GM21515 (cell line): ENCODE measurements at regions not wholly inside any gene's neighbourhood (a gene's known extent, or its start where the extent isn't known, plus 50 kb on each side); places are given as distances from the start of the nearest gene placed in this dataset.
"Not testable (repeated sequence)": the region's sequence is repeated elsewhere in the genome, so short reads cannot be mapped to it uniquely, and the experiment has no call there.

ENCODE experiments used
- ATAC-seq: cut with Tn5 transposase; IDR thresholded peaks from one replicate; pipeline ENCODE4 v1.9.1; 2021; ENCODE audit not compliant: unreplicated experiment

DNA sequence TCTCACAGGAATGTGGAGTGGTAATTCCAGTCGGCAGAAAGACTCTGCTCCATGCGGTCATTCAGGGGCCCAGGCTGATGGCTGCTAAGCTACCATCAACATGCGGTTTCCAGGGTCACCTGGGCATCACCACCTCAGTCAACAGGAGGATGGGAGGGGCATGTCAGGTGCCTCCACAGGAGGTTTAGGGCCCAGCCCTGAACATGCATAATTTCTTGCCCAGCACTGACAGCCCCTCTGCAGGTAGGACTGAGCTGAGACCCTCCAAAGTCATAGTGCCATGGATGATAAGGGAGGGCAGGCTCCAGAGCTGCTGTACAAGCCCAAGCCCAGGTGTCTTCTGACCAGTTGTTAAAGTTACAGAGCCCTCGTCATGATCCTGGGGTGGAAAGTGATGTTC is 244.0 kb upstream of the SFSWAP start:
- ATAC-seq: no peak

DNA sequence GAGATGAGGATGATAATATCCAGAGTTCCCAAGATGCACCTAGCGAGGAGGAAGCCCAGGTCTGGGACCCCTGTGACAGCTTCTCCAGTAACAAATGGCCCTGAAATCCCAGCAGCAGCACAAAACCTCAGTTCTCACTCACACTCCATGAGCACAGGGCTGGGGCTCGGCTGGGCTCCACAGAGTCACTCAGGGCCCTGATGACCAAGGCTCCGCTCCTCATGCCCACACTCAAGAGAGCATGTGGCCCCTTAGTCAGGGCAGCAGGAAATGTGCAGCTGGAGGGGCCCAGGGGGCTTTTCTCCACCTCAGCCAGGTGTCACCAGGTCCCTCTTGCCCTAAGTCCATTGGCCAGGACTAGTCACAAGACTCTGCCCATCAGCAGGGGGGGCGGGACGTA is 242.7 kb upstream of the SFSWAP start:
- no peak for ATAC-seq

DNA sequence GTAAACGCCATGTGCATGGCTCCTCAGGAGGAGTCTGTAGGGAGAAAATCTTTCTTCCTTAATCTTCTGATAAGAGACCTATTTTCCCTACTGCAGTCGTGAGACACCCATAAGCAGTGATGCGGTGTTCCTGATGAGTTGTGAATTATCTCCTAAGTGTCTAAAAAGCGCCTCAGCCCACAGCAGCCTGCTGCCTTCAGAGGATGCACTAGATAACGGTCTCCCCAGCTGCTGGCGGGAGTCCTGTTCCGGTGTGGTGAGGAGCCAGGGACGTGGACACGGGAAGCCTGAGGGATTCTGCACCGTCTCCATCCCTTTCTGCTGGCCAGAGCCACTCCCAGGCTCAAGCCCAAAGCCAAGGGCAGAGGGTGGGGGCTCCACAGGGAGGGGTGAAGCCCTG is 240.9 kb upstream of the SFSWAP start:
- ATAC-seq: not testable (repeated sequence)

DNA sequence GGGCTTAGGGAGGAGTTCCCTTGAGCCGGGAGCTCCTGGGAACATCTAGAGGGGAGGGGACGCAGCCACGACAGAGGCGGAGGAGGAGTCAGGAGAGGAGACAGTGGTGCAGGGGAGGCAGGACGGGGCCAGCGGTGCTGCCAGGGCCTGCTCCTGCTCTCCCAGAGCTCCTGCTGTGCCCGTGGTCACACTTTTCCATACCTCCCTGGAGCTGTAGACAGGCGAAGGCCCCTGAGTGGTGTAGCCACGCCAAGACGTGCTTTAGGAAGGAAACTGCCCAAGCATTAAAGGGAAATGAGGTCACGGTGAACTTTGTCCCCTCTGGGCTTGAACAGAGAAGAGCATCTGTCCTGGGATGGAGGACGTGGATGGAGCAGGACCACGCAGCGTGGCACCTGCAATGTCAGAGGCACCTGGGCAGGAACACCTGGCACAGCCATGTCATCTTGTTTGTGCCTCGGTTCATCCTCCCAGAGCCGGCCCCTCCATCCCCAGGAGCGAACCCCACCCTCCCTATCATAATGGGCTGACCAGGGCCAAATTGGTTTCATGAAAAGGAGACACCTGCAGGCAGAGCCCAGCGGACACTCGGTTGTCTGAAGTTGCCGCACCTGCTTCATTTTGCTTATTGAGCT is 239.5 kb upstream of the SFSWAP start:
- ATAC-seq: no peak

DNA sequence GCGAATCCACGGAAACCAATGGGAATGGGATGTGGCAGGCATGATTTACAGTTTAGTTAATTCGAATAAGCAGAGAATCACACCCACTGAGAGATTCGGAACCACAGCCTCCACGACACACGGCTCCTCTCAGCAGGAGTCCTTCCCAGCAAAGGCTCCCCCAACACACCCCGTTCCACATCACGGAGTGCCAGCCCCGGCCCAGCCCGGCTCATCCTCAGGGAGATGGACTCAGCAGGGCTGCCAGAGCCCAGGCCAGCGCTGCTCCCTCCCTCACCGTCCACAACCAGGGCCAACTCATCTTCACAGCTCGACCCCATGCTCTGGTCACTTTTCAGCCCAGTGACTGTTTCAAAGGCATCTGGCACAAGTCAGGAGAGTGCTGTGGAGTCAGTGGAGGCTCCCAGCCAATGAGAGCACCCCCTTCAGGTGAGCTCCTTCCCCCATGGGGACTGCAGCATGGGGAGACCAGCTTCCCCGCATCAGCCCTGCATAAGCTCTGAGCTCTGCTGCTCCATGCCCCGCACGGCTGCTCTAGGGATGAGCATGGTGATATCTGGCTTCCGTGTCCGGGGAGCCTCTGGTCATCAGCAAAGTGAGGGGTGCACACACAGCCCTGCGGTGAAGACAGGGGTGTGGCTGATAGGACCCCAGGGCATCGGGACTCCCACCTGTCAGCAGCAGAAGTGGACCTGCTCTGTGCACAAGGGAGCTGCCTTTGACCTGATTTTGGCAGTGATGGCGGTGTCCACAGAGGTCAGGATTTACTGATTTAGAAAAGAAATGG is 238.8 kb upstream of the SFSWAP start:
- ATAC-seq: no peak

DNA sequence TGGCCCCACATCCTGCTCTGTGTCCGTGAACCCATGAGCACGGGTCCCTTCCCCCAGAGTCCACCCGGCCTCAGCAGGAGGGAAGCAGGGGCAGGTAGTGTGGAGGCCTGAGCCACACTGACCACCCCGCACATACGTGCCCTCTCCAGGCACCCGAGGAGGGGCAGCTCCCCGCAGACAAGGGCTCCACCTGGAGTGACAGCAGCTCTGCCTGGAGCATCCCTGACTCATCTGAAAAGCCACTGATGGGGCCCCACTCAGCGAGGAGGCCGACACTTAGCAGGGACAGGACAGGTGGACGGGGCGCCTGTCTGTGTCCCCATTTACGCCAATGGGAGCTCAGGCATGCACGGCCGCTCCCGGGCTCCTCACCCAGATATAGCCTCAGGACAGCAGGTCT is 237.6 kb upstream of the SFSWAP start:
- ATAC-seq: no peak

DNA sequence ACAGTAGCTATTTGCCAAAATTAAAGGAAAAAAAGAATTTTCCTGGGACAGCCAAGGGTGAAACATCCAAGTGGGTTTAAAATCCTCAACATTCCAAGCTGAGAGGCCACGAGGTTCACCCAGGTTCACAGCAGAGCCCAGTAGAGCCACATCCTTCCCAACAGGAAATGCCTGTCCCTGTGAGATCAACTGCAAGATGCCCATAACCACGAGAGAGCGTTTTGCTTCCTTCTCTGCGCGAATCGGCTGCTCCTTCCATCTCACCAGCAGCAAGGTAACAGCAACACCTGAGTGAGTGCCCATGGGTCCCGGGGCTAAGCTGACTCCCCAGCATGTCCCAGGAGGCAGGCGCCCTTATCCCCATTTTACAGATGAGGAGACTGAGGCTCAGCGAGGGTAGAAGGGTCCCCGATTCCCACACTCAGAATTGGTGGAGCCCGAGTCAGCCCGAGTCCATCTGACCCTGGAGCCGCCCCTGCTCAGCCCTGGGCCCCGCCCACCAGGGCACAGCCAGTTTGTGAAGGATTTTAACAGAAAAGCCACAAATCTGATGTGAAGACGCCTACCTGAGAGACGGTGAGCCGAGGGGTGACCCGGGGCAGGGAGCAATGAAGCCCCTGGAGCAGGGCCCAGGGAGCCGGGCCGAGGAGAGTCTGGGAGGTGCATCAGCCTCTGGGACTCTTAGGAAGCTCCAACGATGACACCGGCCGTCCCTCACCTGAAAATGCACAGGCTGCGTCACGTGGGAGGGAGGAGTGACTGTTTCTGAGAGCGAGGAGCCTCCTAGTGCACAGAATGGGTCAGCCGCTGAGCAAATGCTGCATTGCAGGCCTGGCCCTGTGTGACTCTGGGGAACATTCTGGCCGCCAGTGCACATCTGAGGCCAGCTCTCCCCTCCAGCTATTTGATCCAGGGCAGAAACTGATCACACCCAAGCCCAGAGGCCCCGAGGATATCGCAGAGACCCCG is 236.9 kb upstream of the SFSWAP start:
- ATAC-seq: no peak

DNA sequence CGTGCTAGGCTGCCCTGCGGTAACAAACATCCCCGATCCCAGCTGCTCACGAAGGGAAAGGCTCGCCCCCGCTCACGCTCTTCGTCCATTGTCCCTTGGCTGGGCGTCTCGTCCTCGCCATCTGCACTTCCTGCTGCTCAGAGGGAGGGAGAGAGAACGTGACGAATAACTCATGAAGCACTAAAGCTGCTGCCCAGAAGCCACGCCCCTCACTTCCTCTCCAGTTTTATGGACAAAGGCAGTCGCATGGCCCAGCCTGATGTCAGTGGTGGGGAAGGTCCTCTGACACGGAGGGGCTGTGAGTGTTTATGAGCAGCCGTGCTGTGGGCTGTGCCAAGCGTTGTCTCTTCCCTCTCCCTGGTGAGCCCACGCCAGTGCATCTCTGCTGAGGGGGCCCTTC is 235.9 kb upstream of the SFSWAP start:
- not testable (repeated sequence) for ATAC-seq

DNA sequence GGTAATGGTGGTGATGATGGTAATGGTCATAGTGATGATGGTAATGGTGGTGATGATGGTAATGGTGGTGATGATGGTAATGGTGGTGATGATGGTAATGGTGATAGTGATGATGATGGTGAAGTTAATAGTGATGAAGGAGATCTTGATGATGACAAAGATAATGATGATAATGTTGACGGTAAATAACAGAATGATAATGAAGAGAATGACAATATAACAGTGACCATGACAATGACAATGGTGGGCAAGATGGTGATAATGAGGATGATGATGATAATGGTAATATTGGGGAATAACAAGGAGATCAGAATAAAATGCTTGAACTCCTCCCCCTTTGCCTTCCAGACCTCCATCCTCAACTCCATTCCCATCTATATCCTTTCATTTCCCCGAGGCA is 233.3 kb upstream of the SFSWAP start:
- ATAC-seq: no peak

DNA sequence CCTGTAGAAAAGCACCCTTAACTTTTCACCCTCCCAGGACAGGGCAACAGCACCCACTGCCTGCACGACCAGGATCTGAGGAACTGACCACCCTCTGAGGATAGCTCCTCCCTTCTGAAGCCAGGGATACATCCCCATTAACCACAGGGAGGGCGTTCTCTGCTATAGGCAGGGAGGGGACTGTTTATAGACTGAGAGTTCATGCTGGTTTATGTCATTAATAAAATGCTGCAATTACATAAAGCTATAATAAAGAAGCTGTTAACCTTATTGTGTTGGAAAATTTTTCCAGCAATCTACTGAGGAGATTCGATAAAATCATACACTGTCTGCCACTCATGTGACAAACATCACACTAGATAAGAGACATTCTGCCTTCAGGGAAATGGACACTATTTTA is 232.4 kb upstream of the SFSWAP start:
- no peak for ATAC-seq

DNA sequence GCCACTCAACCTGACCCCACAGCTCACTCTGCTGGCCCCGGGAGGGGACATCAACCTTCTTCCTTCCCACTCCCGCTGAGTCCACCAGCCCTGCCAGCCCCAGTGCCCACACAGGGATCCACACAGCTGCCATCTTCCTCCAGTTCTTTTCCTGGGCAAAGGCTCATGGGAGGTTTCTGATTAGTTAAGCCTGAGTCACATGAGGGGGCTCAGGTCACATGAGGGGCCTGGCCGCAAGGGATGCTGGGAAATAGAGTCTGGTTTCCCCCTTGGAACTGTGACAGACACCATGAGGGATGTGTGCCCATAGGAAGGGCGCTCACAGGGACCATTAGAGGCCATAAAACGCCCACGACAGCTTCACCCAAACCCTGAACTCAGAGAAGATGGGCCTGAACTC is 228.7 kb upstream of the SFSWAP start:
- no peak for ATAC-seq

DNA sequence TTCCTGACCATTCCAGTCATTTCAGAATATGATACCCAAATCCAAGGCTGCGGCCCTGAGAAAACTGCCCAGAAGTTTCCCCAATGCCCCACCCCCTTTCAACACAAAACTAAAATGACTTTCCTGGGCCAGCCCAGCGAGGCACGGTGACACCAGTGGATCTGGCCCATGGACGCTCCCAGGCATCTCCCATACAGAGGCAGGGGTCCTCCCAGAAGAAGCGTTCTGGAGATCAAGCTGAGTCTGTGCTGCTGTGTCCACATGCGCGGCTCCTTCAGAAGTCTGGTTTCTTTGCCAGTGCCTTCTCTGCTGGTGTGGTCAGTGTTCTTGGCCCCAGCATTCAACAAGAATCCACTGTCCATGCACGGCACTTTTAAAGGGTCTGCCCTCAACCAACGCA is 228.2 kb upstream of the SFSWAP start:
- no peak for ATAC-seq

DNA sequence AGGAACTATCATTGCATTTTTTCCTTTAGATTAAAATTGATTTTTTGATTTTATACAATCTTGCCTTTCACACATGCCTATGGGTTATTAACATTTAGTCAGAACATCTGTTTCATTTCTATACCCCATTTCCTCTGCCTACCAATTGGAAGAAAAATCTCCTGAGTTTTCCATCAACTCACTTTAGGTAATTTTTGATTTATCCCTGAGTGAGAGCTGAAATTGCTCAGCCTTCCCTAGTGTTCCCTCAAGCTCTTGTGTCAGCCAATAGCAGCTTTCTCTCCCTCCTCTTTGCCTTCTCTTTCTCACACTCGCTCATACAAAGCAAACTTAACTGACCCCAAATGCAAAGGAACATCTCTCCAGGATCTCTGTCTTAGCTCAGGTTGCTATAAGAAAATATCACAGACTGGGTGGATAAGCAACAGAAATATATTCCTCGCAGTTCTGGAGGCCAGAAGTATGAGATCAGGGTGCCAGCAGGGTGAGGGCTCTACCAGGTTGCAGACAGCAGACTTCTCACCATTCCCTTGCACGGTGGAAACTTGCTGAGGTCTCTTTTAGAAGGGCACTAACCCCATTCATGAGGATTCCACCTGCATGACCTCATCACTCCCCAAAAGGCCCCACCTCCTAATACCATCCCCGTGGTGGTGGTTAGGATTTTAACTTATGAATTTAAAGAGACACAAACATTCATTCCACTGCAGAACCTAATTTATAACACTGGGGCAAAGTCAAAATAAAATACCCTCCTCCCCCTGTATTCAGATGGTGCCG is 224.2 kb upstream of the SFSWAP start:
- ATAC-seq: no peak

DNA sequence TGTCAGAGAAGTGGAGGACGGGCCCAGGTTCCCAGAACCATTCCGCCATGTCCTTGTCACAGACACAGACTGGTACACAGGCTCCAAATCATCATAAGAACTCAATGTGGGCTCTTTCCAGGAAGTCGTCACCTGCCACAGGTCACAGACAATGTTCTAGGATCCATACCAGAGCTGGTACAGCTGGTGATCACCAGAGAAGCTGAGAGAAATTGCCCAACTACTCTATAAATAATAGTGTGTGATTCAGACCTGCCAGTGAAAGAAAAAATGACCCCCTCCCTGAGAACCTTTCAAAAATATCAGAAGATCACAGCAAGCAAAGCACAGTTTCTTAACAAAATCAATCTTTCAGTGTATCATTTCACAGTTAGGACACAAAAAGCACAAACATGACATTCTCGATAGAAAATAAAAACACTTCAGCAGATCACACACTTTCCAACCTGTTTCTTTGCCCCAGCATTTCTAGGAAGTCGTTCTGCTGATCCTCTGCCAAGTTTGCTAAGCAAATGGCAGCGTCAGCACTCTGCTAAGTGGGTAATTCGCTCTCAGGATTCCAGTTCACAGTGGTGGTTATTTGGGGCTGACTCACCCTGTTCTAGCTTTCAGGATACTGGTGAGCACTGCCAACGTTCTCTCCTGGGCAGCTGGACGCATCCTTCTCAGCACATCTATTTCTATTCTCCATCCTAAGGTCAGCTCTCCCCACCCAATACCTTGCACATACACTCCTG is 223.3 kb upstream of the SFSWAP start:
- ATAC-seq: no peak

DNA sequence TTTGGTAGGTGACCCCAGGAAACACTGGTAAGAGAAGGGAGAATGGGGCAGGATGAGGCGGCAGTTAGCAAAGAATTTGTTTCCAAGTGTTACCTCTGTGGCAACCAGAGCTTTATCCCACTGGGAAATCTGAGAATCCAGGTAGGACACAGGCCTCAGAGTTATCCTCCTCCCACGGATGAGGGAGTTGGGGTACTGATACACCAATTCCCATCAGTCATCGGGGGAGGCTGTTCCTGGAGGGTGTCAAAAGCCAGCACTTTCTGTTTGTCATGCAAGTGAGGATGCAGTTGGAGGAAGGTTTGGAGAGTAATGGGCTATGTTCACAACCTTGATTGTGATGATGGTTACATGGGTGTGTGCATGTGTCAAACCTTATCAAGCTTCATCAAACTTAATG is 221.2 kb upstream of the SFSWAP start:
- no peak for ATAC-seq

DNA sequence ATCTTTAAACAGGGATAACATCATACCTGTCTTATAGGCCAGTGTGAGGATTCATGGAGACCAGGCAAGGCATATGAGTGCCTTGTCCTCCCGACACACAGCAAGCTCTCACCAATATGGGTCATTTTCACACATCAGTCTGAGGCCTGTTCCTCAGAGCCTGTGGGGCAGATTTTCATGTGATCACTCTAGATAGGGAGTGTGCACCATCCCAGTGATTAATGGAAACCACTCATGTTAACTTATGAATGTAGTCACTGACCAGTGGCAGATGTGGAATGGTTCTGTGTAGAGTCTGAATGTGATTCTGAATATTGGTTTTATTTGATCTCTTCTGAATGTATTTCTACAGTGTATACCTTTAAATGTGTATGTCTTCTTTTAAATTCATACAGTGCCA is 219.7 kb upstream of the SFSWAP start:
- ATAC-seq: no peak

DNA sequence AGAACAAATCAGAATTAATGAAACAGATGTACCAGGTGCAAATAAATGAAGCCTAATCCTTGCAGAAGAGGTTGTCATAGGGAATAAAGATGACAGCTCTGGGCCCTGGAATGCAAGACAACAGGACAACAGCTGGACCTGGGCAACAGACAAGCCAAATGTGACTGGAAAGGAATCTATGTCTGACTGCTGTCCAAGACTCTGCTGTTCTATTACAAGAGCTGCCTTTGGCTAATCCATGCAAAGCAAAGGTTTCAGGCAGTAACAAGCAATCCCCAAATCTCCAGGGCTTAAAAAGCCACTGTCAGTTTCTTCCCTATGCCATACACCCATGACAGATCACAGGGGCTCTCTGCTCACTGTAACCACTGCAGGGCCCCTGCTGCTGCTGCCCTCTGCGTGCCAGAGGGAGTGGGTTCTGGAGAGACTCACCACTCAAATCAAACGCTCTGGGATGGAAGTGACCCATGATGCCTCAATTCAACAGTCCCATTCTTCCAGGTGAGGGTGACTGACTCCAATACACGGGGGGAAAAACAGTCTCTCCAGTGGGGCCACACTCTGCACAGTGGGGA is 218.9 kb upstream of the SFSWAP start:
- no peak for ATAC-seq

DNA sequence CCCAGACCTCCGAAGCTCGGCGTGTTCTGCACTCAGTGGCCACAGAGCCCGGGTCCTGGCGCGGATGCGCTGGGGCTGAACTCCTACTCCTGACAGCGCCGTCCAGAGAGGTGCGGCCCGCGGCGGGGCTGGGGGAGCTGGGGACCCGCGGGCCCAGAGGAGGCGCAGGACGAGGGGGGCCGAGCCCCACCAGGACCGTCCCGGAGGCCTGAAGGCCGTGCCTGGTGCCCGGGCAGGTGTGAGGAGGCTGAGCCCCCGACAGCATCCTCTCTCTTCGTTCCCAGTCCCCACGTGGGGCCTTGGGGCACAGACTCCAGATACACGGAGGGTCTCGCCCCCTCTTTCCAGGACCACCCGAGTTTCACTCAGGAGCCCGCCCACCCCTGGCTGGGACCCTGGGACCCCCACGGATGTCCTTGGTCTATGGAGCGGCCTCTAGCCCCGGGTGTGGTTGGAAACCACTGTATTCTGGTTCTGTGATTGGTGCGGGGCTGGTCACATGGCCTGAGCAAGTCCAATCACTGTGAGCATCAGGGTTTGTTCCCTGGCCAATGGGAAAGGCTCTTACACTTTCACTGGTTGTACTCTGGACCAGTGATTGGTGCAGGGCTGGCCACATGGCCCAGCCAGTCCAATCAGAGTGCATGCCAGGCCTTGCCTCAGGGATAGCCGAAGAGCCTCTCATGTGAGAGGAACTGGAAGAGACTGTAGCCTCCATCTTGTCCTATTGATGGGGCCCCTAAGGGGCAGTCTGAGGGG is 217.6 kb upstream of the SFSWAP start:
- ATAC-seq: no peak

DNA sequence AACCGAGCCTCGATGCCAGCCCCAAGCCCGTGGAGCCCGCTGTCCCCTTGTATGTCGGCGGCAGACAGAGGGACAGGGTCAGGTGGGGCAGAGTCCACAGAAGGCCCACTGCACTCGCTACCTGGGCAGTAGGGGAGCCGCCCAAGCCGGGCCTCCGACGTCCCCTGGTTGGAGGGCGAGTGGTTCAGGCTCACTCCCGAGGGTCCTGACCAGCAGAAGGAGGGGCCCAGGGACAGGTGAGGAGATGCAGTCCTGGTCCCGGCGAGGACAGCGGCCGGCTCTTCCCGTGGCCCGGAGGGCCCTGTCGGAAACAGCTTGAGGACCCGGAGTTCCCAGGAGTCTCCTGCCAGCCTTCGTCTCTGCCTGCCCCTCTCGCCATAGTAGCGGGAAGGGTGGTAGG is 216.7 kb upstream of the SFSWAP start:
- no peak for ATAC-seq
